Esophagus squamous epithelium (tissue), 4 donors: ENCODE measurements at regions not wholly inside any gene's neighbourhood (a gene's known extent, or its start where the extent isn't known, plus 50 kb on each side); places are given as distances from the start of the nearest gene placed in this dataset.

ENCODE experiments used
- CTCF ChIP-seq, 6 experiments: fragments of 450-650 bp in 4 of 6; fragments of 200-600 bp in 2 of 6; sonication (generic) in 2 of 6; IDR thresholded peaks; one replicate each; pipeline ENCODE4 v1.5.1; 2016 to 2019; ENCODE audit warnings: antibody characterized with exemption in 6 of 6, mild to moderate bottlenecking in 4 of 6, moderate library complexity in 4 of 6
- POLR2A ChIP-seq, 4 donors: fragments of 450-650 bp; IDR thresholded peaks; one replicate each; pipeline ENCODE4 v1.6.1; 2017; ENCODE audit warnings: antibody characterized with exemption in 4 of 4, mild to moderate bottlenecking in 4 of 4, moderate library complexity in 3 of 4

GRCh38 chr7:97293031-97293430 is 175.5 kb downstream of the SDHAF3 start:
- TF ChIP-seq POLR2A (IDR thresholded peaks at IDR 0.05), result no peak
- TF ChIP-seq CTCF (IDR thresholded peaks at IDR 0.05), result no peak
